ENCODE measurements at regions not wholly inside any gene's neighbourhood (a gene's known extent, or its start where the extent isn't known, plus 50 kb on each side); places are given as distances from the start of the nearest gene placed in this dataset.

- TF ChIP-seq POLR2A (IDR thresholded peaks at IDR 0.05): no peak
- TF ChIP-seq CTCF (IDR thresholded peaks at IDR 0.05): no peak
- Histone ChIP-seq H3K27ac (no peak overlapping the region), H3K4me1 (no peaks in the 10 kb centered on the region), H3K36me3 (no peaks in the 10 kb centered on the region), H3K4me3 (no peak overlapping the region), H3K9me3 (no peaks in the 10 kb centered on the region), H3K27me3 (no peaks in the 10 kb centered on the region)
- intact Hi-C loops (cut with DNase I; ENCODE audit: low total_unique reads): no loop called here
- DNase-seq: no peak
Observed at GRCh38 chr12:89205517-89205916, 146.8 kb downstream of the DUSP6 start.

GRCh38 chr12:89203144-89203543 is 149.2 kb downstream of the DUSP6 start:
- Histone ChIP-seq H3K36me3 (no peaks in the 10 kb centered on the region), H3K27ac (no peak overlapping the region)
- intact Hi-C loops (cut with DNase I; ENCODE audit: low total_unique reads): no loop called here

GRCh38 chr12:89200217-89200616 is 152.1 kb downstream of the DUSP6 start:
- no peak overlapping the region for H3K4me3 ChIP-seq

More at GRCh38 chr12:89203144-89203543, 149.2 kb downstream of the DUSP6 start:
- TF ChIP-seq POLR2A (IDR thresholded peaks at IDR 0.05) (no peak), CTCF (IDR thresholded peaks at IDR 0.05) (no peak)
- no peak for DNase-seq
- Histone ChIP-seq H3K27me3 (no peaks in the 10 kb centered on the region), H3K4me3 (no peak overlapping the region), H3K9me3 (no peaks in the 10 kb centered on the region), H3K4me1 (no peaks in the 10 kb centered on the region)

DNA sequence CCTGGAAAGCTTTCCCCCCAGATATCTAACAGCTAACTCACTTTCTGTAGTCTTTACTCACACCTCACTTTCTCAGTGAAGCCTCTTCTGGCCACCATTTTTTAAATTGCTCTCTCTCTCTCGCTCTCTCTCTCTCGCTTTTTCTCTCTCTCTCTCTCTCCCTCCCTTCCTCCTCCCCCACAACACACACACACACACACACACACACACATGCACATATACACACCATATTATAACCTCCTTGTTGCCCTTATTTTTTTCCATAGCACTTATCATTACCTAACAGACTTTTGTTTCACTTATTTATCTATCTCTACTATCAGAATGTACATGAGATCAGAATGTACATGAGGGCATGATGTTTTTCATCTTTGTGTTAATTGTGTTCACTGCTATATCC is 156.8 kb downstream of the DUSP6 start:
- Histone ChIP-seq H3K27ac (no peak overlapping the region), H3K27me3 (no peaks in the 10 kb centered on the region), H3K4me1 (no peaks in the 10 kb centered on the region), H3K4me3 (no peak overlapping the region), H3K9me3 (peaks cover 0 to under 1% of the 10 kb centered on the region in 2 donors), H3K36me3 (no peaks in the 10 kb centered on the region)
- DNase-seq: no peak
- intact Hi-C loops (cut with DNase I; ENCODE audit: low total_unique reads): no loop called here
- TF ChIP-seq CTCF (IDR thresholded peaks at IDR 0.05) (no peak), POLR2A (IDR thresholded peaks at IDR 0.05) (no peak)

More at GRCh38 chr12:89200217-89200616, 152.1 kb downstream of the DUSP6 start:
- intact Hi-C loops (cut with DNase I; ENCODE audit: low total_unique reads): no loop called here
- no peak for DNase-seq
- TF ChIP-seq CTCF (IDR thresholded peaks at IDR 0.05): no peak
- no peak for TF ChIP-seq POLR2A (IDR thresholded peaks at IDR 0.05)
- no peaks in the 10 kb centered on the region for H3K4me1 ChIP-seq
- no peak overlapping the region for H3K27ac ChIP-seq
- H3K27me3 ChIP-seq: no peaks in the 10 kb centered on the region
- no peaks in the 10 kb centered on the region for H3K9me3 ChIP-seq
- no peaks in the 10 kb centered on the region for H3K36me3 ChIP-seq

GRCh38 chr12:89194683-89195082 is 157.6 kb downstream of the DUSP6 start:
- TF ChIP-seq POLR2A (IDR thresholded peaks at IDR 0.05) (no peak), CTCF (IDR thresholded peaks at IDR 0.05) (no peak)
- no peaks in the 10 kb centered on the region for H3K27me3 ChIP-seq
- peaks cover 0 to 4% of the 10 kb centered on the region in 2 donors for H3K9me3 ChIP-seq
- no peak overlapping the region for H3K4me3 ChIP-seq
- intact Hi-C loops (cut with DNase I; ENCODE audit: low total_unique reads): no loop called here
- H3K4me1 ChIP-seq: no peaks in the 10 kb centered on the region
- H3K27ac ChIP-seq: no peak overlapping the region
- no peaks in the 10 kb centered on the region for H3K36me3 ChIP-seq
- no peak for DNase-seq
